Left forelimb (tissue), 1 donor: ENCODE measurements at regions not wholly inside any gene's neighbourhood (a gene's known extent, or its start where the extent isn't known, plus 50 kb on each side); places are given as distances from the start of the nearest gene placed in this dataset.

Source experiments
- DNase-seq: peaks from one replicate; pipeline ENCODE4 v3.0.0-alpha.2; 2018; ENCODE audit warnings: low spot score

DNA sequence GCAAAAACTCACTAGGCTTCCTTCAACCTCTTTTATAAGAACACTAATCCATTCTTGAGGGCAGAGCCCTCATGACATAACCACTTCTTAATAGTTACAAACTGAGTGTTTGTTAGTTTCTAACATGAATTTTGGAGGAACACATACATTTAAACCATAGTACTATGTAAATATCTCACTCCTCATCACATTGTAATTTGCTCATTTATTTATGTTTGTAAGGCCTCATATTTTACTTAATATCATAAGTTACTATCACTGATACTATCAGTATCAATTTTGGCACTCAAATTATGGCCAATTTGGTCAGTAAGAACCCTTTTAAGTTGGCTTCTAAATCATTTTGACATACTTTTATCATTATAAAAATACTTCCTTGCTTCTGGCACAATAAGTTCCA is 603.1 kb downstream of the ZEB2 start:
- DNase-seq = no peak

DNA sequence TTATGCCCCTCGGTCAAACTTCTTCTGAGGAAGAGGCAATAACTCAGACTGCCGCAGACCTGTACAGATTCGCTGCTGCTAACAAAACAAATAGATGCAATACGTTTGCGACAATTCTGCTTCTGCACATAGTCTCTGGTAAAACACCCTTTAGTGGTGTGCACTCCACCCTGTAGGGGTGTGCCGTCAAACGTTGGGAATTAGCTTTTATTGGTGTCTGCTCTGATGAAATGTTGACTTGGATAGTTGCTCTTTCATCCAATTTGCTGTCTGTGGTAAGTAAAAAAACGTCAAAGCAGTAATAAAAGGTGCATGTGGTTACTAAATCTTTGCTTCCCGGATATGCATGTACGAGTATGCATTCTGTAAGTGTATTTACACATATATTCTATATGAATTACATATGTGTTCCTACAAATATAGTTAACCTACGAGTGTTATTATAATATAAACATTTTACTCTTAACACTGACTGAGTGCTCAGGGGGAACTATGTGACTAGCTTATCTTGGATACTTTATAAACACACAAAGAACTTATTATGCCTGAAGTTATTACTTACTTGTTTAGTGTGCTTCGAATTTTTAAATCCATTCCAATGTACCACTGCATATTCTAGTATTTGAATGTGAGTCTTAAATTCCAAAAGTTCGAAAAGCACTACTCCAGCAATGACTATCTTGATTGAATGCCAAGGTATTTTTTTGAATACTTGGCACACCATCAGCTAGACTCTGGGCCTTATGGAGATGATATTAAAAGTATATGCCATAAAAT is 610.2 kb downstream of the ZEB2 start:
- DNase-seq = no peak

DNA sequence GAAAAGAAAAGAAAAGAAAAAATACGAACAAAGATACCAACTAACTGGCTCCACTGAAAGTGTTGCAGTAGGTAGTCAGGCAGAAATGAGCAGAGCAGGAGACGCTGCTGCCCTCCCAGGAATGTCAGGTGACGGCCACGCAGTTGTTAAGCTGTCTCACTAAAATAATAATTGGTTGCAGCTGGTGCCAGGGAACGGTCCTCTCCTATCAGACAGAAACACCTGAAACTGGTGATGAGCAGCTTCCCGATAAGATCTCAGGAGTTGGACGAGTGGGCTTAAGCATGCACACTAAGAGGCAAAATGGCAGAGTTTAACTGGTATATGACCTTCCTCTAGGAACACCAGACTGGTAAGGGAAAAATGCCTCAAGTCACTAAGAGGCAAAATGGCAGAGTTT is 611.1 kb downstream of the ZEB2 start:
- DNase-seq = no peak

DNA sequence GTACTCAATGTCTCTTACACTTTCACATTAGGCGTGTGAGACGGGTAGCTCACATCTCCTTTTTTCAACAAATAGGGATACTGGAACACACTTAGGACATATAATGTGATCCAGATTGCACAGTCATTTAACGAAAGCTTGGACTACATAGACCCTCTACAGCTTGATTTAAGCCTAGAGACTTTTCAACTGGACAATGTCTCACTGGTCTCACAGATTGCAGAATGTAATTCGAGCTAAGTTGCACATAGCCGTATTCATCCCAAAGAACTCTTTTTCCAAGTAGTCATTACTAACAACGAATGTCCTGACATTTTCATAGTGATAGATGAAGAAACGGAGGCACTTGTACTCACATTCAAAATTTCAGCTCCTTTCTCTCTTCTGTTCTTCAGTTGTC is 612.1 kb downstream of the ZEB2 start:
- DNase-seq = no peak

DNA sequence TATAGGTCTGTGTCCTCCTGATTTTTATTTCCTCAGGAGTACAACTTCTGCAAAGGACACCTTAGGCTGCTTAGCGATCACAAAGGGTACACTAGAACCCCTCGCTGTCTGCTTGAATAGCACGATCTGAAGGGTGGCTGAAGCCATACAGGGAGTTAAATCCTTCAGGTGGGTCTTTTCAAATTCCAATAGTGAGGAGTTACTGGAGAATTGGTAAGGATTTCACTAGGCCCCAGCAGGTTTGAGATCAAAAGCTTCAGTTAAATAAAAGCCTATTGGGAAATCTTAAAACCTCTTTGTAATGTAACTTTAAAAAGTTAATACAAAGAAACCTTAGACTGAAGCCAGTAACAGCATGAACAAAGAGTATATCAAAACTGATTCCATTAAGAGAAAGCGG is 613.1 kb downstream of the ZEB2 start:
- DNase-seq = no peak

DNA sequence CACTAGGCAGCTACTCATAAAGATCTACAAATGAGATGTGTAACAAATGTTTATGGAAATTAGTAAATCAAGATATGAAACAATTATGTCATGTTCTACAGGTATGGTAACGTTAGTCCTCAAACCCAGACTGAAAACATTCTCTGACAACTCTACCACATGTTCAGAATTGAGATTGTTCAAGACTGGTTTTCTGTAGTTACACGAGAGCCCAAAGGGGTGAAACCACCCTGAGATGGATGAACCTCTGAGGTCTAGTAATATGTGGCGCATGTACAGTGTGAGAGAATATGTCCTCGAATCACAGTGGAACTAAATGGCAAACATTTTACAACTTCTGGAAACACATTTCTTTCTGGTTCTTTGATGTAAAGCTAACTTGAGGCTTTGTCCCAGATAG is 614.3 kb downstream of the ZEB2 start:
- DNase-seq = no peak

DNA sequence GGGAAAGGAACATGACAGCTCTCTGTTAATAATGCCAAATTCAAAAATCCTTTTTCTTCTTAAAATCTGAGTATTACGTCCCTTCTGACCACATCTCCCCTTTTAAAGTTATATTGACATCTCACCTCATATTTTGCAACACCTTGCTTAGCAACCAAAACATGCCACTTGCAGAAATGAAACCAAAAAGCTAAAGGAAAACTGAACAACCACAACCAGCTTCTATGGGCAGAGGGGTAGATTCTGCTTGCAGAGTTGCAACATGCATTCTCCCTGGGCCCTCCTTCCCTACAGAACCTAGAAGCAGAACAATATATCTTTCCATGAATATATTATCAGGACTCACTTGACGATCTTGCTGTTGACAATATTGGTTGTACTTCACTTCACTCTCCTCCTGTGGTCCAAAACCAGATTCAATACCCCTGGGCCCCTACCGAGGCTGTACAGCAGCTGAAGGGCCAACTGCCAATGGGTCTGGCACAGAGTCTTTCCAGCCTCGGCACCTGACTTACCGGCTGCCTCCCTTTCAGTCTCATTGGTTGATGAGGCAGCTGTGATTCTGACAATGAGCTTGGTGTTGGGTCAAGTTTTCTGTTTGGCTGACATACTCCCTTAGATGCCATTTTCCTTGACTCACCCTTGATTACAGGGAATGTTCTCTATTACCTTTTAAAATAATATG is 616.6 kb downstream of the ZEB2 start:
- no peak for DNase-seq

DNA sequence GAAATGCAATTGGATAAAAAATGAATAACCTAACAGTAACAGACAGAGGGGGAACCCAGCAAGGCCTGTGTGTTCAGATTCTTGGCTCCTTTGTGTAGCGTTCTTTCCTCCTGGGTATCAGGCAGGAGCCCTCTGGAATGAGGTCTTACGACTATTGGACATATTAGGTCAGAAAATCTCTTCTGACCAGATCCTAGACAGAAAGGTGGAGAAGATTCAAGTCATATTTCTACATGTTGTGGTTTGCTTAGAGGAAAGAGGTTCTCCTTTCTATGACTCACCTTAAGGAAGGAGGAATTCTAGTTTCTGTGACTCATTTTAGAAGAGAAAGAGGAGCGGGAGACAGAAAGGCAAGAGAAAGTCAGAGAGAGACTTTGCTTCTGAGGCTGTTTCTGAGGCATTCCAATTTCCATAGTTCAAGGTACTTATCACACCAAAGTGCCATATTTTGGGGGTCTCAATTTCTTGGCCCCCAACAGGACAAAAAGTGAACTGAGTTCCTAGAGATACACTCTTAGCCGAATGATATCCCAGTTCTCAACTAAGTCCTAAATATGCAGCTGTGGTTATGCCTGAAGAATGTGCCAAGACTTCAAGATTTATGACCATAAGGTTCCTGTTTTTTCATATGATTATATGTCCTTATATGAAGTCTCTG is 618.6 kb downstream of the ZEB2 start:
- DNase-seq = no peak

DNA sequence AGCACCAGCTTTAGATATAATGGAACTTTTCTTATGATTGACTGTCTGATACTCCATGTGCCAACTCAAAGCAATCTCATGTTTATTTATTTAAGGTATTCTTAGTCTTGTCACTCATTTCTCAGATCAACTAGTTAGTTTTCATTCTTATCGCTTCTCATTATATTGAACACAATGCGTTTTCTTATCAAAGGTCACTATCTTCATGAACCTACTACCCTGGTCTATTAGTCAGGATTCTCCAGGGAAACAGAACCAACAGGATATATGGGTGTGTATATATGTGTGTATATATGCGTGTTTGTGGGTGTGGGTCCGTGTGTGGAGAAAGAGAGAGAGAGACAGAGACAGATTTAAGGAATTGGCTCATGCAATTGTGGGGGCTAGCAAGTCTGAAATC is 619.9 kb downstream of the ZEB2 start:
- no peak for DNase-seq

DNA sequence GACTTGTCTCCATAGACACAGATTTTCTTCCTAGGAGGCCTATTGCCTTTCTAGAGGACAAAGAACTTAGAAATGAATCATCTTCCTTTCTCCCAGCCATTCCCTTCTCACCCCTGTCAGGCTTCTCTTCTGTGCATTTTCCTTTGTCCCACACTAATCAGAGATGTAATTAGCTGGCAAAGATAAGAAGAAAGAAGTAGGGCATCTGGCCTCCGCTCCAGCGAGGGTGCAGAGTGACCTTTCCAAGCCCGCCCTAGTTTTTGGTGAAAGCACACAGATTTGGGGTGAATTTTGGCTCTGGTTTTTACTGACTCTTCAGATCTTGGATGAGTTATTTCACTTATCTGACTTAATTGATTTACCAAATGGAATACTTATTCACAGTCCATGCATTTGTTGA is 626.5 kb downstream of the ZEB2 start:
- DNase-seq = no peak

DNA sequence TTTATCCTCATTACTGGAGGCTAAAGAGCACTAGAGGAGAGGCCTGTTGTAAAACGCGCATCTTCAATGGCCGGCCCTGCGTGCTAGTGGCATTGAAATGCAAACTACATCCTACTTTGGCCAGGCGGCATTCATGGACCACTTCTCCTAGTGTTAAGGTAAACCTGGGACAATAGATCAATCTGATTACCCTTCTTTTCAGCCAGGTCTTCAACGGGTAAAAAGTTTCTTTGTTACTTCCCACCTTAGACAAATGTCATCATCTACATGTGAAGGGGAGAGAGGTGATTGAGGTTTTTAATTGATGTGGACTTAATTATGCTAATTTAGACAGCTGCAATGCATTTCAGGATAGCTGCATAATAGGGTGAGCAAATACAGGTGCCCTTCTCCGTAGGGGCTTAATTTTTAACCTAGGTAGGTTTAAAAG is 628.0 kb downstream of the ZEB2 start:
- no peak for DNase-seq

DNA sequence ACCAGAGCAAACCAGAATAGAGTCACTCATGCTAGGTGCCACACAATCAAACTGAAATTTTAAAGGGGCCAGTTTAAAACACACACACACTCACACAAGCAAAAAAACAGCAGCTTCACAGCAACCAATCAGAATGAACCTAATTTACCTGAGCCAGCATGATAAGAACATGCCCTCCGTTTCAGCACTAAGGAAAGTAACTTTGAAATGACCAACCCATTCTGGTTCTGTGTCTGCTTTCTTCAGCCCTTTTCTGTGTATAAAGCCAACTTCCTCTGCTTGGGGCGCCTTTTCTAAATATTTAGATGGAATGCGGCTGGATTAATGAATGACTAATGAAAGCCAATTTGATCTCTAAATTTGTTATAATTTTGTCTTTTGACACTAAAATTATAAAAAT is 629.1 kb downstream of the ZEB2 start:
- DNase-seq = no peak

DNA sequence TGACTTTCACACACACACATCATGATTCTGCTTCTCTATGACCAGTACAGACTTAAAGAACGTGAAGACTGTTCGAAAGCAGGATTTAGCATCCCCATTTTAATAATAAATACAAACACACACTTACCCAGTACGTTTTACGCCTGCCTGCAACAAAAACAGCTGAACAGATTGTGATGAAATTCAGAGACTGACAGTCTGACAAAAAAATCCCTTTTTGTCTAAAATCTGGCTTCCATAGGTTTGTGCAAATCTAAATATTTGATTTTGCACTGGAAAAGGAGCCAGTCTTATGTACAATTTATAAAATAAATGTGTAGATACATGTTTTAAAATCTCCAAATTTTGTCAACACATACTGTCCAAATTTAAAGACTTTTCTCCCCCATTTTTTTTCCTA is 630.7 kb downstream of the ZEB2 start:
- DNase-seq = no peak

DNA sequence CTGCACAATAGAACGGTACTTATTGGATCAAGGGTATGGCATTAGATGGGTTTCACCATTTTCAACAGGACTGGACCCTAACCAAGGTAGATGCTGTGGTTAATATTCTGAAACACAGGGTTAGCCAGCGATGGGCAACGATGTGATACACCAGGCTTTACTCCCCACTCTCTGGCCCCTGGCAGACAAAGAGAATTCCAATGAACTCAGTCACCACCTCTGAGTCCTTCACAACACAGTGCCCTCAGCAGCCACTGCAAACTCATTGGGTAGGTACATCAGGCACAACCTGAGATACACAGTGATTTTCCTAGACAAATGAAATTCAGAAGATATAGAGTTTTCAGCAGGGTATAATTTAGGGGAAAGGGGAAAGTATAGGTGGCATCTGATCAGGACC is 634.5 kb downstream of the ZEB2 start:
- no peak for DNase-seq

DNA sequence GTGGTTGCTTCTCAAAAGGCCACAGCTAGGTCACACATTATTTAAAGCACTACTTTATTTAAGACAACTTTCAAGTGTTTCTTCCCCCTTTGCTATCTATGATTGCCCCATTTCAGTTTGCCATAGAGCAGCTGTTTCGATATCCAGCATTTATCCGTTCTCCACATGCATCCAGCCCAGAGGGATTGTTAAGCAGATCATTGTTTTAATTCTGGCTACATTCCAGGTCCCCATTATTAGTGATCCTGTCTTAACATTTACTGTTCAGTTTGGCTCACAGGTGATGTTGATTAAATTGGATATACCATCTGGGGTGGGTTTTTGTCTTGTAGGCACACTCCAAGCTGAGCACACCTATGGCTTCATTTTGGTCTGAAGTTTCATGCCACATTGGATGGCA is 638.7 kb downstream of the ZEB2 start:
- no peak for DNase-seq

DNA sequence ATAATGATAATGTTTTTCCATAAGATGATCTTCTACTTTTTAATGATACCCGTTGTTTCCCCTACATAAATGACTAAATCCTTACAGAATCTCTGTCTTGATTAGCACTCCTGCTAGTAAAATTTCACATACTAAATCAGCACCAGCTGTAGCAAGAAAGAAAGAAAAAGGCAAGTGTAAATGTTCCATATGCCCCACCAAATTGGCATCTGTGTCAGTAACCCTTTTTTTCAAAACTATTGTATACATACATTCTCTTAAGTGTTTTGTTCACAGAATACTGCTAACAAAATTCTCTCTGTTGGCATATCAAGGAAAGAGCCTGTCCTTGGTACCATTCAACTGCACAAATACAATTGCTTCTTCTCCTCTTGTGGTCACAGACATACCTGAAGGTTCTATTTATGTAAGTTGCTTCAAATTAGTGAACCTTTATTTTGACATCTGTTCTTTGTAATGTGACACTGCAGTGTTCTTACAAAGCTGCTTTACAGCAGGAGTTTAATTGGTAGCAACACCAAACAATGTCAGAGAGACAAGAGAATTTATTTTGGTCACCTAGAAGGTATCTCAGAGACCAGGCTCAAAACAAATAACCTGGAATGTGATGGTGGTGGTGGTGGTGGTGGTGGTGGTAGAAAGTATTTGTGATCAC is 641.9 kb downstream of the ZEB2 start:
- DNase-seq = no peak

DNA sequence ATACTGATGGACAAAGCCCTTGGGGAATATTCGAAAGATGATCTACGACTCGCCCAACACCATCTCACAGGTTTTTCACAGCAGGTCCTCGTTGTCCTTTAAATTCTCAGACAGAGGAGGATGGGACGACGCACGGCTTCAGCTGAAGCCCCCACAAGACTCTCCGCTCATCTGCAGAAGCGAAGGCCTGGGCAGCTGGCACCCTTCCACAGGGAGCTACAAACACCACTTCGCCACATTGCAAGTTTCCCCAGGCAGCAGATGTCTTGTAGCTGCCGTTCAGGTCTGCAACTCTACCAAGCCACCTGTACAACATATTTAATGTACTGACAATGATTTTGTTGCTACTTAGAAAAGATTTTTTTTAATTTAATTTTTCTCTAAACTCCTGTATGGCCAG is 642.9 kb downstream of the ZEB2 start:
- no peak for DNase-seq

DNA sequence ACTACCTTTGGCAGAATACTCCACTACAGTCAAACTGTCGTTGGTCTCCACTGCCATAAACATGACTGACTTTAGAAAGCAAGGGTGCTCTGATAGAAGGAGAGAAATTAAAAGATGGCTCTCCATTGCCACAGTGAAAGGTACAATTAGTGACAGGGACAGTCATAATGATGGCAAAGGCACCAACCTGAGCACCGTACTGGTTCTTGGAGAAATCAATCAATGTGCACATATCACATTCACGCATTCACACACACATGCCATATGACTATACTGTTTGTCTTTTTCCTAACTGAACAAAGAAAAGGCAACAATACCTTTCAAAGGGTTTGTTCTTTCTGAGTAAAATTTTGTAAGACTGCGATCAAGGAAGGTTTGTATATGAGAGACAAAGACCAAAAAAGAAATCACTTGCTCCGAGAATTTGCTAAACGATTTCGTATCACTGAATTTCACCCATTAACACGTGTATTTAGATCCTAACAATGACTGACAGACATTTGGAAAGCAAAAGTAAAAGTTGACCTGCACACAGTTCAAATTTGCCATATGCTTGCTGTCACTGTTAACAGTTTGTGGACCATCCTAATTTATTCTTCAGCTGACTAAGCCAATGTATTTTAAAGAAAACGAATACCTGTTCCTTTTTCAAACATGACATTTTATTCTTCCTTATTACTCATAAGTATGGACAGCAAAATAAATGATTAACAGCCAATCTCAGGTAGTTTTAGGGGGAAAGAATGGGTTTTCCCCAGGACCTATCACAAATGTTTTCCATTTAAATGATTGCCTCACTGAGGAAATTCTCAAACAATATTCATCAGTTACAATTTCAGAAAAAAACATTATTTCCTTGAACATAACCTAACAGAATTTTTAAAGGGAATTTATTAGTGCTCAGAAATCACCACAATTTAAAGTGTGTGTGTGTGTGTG is 644.4 kb downstream of the ZEB2 start:
- no peak for DNase-seq

DNA sequence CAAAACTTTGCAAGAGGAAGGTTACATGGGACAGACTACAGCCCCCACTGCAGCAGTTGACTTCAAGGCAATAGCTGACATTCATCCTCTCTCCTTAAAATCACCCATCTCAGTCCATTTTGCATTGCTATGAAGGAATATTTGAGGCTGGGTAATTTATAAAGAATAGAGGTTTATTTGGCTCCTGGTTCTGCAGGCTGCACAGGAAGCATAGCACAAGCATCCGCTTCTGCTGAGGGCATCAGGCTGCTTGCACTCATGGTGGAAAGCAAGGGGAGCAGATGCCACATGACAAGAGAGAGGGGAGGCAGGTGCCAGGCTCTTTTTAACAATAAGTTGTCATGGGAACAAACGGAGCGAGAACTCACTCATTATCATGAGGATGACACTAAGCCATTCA is 646.0 kb downstream of the ZEB2 start:
- no peak for DNase-seq

DNA sequence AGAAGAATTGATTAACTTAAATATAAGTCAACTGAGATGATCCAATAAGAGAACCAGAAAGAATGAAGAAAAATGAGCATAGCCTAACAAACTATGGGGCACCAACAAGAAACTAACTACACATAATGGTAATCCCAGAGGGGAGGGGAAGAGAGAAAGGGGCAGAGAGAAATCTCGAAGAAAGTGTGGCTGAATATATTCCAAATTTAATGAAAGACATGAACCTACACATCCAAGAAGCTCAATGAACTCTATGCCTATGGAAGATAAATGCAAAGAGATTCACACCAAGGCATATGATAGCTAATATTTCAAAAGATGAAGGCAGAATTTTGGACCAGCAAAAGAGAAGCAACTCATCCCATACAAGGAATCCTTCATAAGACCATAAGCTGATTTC is 649.2 kb downstream of the ZEB2 start:
- DNase-seq = no peak

DNA sequence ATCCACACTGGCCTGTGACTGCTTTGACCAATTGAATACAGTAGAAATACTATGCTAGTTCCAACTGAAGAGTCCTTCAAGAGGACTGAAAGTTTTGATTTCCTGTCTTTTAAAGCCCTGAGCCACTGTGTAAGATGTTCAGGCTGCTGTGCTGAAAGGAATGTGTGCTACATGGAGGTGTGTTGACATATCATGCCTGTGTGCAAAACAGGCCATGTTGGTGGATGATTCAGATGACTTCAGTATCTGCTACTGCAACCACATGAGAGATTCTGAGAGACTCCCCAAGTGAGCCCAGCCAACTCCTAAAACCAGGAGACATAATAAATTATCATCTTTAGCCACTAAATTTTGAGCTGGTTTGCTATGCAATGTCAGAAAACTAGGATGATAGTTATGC is 662.9 kb downstream of the ZEB2 start:
- DNase-seq = no peak

DNA sequence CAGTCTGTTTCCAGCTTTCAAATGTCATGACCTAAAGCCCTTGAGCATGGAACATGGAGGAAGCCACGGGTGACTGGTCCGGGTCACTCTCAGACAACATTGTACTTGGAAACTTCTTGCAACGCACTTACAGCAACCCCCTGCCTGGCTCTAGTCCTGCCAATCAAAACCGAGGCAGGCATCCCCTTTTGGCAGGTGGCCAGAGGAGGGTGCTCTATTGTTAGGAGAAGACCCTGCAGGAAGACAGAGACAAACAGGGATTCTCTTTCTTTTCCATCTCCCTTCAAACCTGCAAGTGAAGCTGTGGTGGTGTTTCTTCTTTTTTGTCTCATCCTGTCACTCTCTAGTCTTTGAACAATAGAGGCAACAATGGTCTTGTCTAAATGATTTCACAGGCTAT is 667.2 kb downstream of the ZEB2 start:
- no peak for DNase-seq
